Heart left ventricle (tissue), 16 donors: ENCODE measurements at regions not wholly inside any gene's neighbourhood (a gene's known extent, or its start where the extent isn't known, plus 50 kb on each side); places are given as distances from the start of the nearest gene placed in this dataset.
A peak's percentile ranks its signal among the peaks of the same experiment; 100 is the strongest.

Source experiments
- ATAC-seq, 4 donors: fragments of 200-7000 bp; cut with Tn5 transposase; one replicate each; pipeline ENCODE4 v1.9.1; 2020 to 2022; ENCODE audit warnings: moderate library complexity in 4 of 4, mild to moderate bottlenecking in 3 of 4, moderate number of reproducible peaks in 1 of 4
- DNase-seq, 5 donors: peaks; one replicate each; pipeline ENCODE4 v3.0.0-alpha.2; 2020
- H3K27ac ChIP-seq, 12 donors: fragments of 200-600 bp; sonication (generic) in 4 of 12; one replicate each; pipeline versions ENCODE4 v1.5.0 to v1.8.0; 2016 to 2022; ENCODE audit warnings: mild to moderate bottlenecking in 2 of 12
- H3K27me3 ChIP-seq, 9 donors: fragments of 200-600 bp; sonication (generic) in 2 of 9; one replicate each; pipeline versions ENCODE4 v1.5.1 to v1.8.0; 2016 to 2022; ENCODE audit warnings: mild to moderate bottlenecking in 3 of 9
- H3K36me3 ChIP-seq, 9 donors: fragments of 200-600 bp; sonication (generic) in 2 of 9; one replicate each; pipeline versions ENCODE4 v1.5.0 to v1.8.0; 2018 to 2022; ENCODE audit warnings: mild to moderate bottlenecking in 2 of 9
- H3K4me1 ChIP-seq, 12 donors: fragments of 200-600 bp; sonication (generic) in 4 of 12; one replicate each; pipeline versions ENCODE4 v1.5.0 to v1.8.0; 2016 to 2022; ENCODE audit warnings: mild to moderate bottlenecking in 3 of 12
- H3K4me3 ChIP-seq, 12 donors: fragments of 200-600 bp; sonication (generic) in 4 of 12; one replicate each; pipeline versions ENCODE4 v1.5.0 to v1.8.0; 2017 to 2022; ENCODE audit warnings: mild to moderate bottlenecking in 9 of 12, moderate library complexity in 4 of 12
- H3K9me3 ChIP-seq, 12 donors: fragments of 200-600 bp; sonication (generic) in 4 of 12; one replicate each; pipeline versions ENCODE4 v1.5.0 to v1.8.0; 2016 to 2022; ENCODE audit warnings: mild to moderate bottlenecking in 1 of 12
- POLR2A ChIP-seq, 2 donors: fragments of 450-650 bp; IDR thresholded peaks; one replicate each; pipeline ENCODE4 v1.6.1; 2017; ENCODE audit warnings: antibody characterized with exemption in 2 of 2, mild to moderate bottlenecking in 2 of 2, moderate library complexity in 2 of 2
- WGBS, 4 donors: extraction: QIAGEN DNeasy Blood & Tissue Kit in 2 of 4; methylation state at CpG; one replicate each; pipeline versions ENCODE4 v1.1.5 to v1.1.7; 2013 to 2018; 5-methylcytosine and 5-hydroxymethylcytosine counted together
- intact Hi-C, 10 donors: fragments of 100-400 bp; cut with DNase I; formaldehyde crosslinking; loops; one replicate each; pipeline versions ENCODE4 v1.11.1 to v1.14.2; 2022
- TF ChIP-seq, protein P1 (sequence below), 12 donors: fragments of 200-600 bp; sonication (generic) in 4 of 12; IDR thresholded peaks; one replicate each; pipeline versions ENCODE4 v1.5.0 to v1.8.0; 2018 to 2022; ENCODE audit warnings: antibody characterized with exemption in 12 of 12, mild to moderate bottlenecking in 5 of 12
- donor health status: ischemic (EF 13 %, LVEDD 7.1; RV severe dilation, severe dysfunction).
- donor health status: healthy with polysubstance abuse.
- donor health status: DM: no; HTN: yes; CAD: no.
- donor health status: DM: no; HTN: no; CAD: no.
- donor health status: ischemic (EF 25% LVEDD 6.9; RV normal size, moderate dysfunction).
- donor health status: ischemic (EF 25% LVEDD 5.7; RV mildly dilated, moderate dysfunction).
- donor health status: healthy.
- donor health status: DM: yes; HTN: yes; CAD: no.
- donor health status: ischemic (EF 35%, LVEDD 5.7; RV mildly dilated, moderate dysfunction).
- donor health status: nonischemic (EF 11% LVEDD 7.7; RV severe dilation, severe dysfunction).
- donor health status: DM: yes; HTN: yes; CAD: no.
- donor health status: PGD.
- donor health status: ischemic (EF 29% LVEDD 5.4; RV normal size, mild dysfunction).
- donor health status: nonischemic (EF 23%, LVEDD 6.1; RV moderate dilation, normal function).

DNA sequence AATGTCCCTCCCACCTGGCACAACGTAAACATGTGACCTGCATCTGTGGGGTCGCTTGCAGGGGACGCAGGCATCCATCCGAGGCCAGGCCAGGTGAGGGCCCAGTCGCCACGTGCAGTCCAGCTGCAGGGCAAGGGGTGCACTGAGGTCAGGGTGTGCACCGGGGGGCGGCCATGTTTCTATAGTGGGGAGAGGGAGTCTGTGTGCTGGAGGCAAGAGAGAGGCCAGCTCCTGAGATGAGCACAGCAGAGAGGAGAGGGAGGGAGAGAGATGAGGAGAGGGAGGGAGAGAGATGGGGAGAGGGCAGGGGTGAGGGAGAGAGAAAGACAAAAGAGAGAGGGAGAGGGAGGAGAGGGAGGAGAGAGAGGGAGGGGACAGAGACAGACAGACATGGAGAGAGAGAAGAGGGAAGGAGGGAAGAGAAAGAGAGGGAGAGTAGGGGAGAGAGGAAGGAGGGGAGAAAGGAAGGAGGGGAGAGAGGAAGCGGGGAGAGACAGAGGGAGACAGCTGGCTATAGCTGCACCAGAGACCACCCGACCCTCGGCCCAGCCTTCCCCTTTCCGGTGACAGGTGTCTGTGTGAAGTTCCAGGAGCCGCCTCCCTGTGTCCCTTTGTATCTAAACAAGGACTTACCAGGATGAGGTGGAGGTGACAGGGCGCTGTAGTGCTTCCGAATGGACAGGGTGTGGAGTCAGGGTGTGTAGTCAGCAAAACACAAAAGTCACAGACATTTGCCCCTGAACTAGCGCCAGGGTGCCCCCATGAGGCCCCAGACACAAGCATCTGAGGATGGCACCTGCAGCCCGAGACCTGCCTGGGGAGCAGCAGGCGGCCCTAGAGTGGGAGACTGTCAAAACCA, 68.7 kb downstream of the ADRA2C start:
- intact Hi-C loops, result no loop called here
- TF ChIP-seq POLR2A (IDR thresholded peaks at IDR 0.05), result no peak
- TF ChIP-seq, protein P1, sequence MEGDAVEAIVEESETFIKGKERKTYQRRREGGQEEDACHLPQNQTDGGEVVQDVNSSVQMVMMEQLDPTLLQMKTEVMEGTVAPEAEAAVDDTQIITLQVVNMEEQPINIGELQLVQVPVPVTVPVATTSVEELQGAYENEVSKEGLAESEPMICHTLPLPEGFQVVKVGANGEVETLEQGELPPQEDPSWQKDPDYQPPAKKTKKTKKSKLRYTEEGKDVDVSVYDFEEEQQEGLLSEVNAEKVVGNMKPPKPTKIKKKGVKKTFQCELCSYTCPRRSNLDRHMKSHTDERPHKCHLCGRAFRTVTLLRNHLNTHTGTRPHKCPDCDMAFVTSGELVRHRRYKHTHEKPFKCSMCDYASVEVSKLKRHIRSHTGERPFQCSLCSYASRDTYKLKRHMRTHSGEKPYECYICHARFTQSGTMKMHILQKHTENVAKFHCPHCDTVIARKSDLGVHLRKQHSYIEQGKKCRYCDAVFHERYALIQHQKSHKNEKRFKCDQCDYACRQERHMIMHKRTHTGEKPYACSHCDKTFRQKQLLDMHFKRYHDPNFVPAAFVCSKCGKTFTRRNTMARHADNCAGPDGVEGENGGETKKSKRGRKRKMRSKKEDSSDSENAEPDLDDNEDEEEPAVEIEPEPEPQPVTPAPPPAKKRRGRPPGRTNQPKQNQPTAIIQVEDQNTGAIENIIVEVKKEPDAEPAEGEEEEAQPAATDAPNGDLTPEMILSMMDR (IDR thresholded peaks at IDR 0.05), result no peak
- Histone ChIP-seq H3K4me3 (no peak overlapping the region), H3K9me3 (peaks cover 0 to 8% (median 0%) of the 10 kb centered on the region in 12 donors), H3K27me3 (peaks cover 0 to 47% (median 19%) of the 10 kb centered on the region in 9 donors), H3K4me1 (no peaks in the 10 kb centered on the region), H3K27ac (no peak overlapping the region), H3K36me3 (no peaks in the 10 kb centered on the region)
- 44 to 52% (median 50%) methylated on average over 18 of the region's 18 CpGs for WGBS, 4 donors
- peak in 1 of 5 donors; percentile 14 for DNase-seq
- no peak for ATAC-seq

DNA sequence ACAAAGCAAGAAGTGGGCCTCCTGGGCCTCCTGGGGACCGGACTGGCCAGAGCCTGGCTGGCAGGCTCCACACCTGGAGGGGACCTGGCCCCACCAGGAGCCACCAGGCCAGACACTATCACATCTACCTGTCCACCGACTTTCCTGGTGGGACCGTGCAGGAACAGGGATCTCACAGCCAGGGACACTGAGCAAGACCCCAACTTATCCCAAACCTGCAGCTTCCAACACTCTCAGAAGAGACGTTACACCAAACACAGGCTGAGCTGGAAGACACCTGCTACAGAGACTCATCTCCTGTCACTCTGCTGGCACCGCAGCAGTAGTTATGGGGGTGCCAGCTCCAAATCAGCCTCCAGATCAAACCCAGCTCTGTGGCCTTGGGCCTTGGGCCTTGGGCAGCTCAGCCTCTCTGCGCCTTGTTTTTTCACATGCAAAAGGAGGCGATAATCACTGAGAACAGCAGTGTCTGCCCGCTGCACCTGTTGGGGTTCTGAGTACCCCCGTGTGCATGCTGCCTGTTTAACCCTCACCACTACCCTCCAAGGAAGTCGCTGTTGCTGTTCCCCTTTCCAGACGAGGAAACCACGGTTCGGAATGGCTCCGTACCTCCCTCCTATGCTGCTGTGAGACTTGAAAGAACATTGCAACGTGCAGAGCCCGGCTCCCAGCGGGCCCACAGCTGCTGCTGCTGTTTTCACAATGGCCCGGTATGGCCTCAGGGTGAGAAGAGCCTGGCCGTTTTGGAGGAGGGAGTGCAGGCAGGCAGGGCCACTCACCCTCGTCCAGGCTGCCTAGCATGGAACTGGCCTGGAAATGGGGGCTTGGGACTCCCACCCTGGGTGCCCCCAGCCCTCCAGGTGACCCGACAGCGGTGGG, 69.6 kb downstream of the ADRA2C start:
- ATAC-seq, result no peak
- peaks cover 0 to 47% (median 19%) of the 10 kb centered on the region in 9 donors for H3K27me3 ChIP-seq

DNA sequence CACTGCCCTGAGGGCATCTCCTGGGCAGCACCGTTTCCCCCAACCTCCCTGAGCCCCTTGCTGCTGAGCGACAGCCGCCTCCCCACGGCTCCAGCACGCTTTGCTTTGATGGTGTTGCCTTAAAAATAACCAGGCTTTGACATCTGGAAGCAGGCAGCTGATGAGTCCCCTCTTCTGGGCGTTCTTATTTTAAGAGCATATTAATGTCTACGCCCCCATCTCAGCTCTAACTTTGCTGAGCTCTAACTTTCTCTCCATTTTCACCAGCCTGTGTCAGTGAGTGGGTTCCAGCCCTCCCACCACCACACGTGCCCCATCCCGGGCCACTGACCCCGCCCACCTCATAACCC, 70.2 kb downstream of the ADRA2C start:
- Histone ChIP-seq H3K4me1 (no peaks in the 10 kb centered on the region), H3K27me3 (peaks cover 0 to 47% (median 19%) of the 10 kb centered on the region in 9 donors), H3K4me3 (no peak overlapping the region), H3K27ac (no peak overlapping the region), H3K9me3 (peaks cover 0 to 8% (median 0%) of the 10 kb centered on the region in 12 donors), H3K36me3 (no peaks in the 10 kb centered on the region)
- no peak for DNase-seq
- ATAC-seq, result no peak
- 17 to 29% (median 26%) methylated on average over 9 to 10 of the region's 10 CpGs for WGBS, 4 donors
- no peak for TF ChIP-seq POLR2A (IDR thresholded peaks at IDR 0.05)
- TF ChIP-seq, protein P1 (IDR thresholded peaks at IDR 0.05), result no peak
- intact Hi-C loops, result no loop called here

More for the DNA sequence above, 69.6 kb downstream of the ADRA2C start:
- Histone ChIP-seq H3K27ac (no peak overlapping the region), H3K4me3 (no peak overlapping the region), H3K9me3 (peaks cover 0 to 8% (median 0%) of the 10 kb centered on the region in 12 donors), H3K36me3 (no peaks in the 10 kb centered on the region), H3K4me1 (no peaks in the 10 kb centered on the region)
- intact Hi-C loops, result no loop called here
- no peak for TF ChIP-seq POLR2A (IDR thresholded peaks at IDR 0.05)
- TF ChIP-seq, protein P1 (IDR thresholded peaks at IDR 0.05), result no peak
- peak in 1 of 5 donors; percentile 39 for DNase-seq
- 39 to 44% (median 41%) methylated on average over 17 to 22 of the region's 22 CpGs for WGBS, 4 donors
